H1 (cell line): ENCODE measurements at regions not wholly inside any gene's neighbourhood (a gene's known extent, or its start where the extent isn't known, plus 50 kb on each side); places are given as distances from the start of the nearest gene placed in this dataset.

Experiments
- CTCF ChIA-PET: fragments of 300-600 bp; sonication (Branson Sonifier 250); formaldehyde crosslinking; loops from one replicate; lab custom pipeline; 2021; ENCODE audit not compliant: partially characterized antibody; lab: Charles Lee
- POLR2A ChIA-PET: fragments of 300-600 bp; sonication (Branson Sonifier 250); formaldehyde crosslinking; loops from one replicate; lab custom pipeline; 2021; ENCODE audit warnings: inconsistent platforms; ENCODE audit not compliant: partially characterized antibody; lab: Charles Lee
- DNase-seq, 2 experiments: peaks; one replicate each; pipeline versions ENCODE4 v3.0.0 to v3.0.0-alpha.2; 2010 to 2022; ENCODE audit warnings: low spot score in 2 of 2, low read depth in 1 of 2, mixed read lengths in 1 of 2
- FAIRE-seq: peaks from 2 replicates; lab custom pipeline; 2011; peaks lifted over from hg19 to GRCh38; lab: Jason Lieb, UNC
- H2AFZ ChIP-seq: 2 replicates; pipeline ENCODE4 v1.8.1; 2012; ENCODE audit warnings: low read length, inconsistent platforms
- H2AK5ac ChIP-seq: 2 replicates; pipeline ENCODE4 v1.6.1; 2013; ENCODE audit warnings: low read depth, low read length
- H2BK120ac ChIP-seq: replicated peaks from 2 replicates; pipeline ENCODE3; 2013; ENCODE audit warnings: low read depth, low read length, inconsistent platforms
- H2BK12ac ChIP-seq: 2 replicates; pipeline ENCODE4 v1.6.1; 2013; ENCODE audit warnings: low read depth, low read length
- H2BK15ac ChIP-seq: 2 replicates; pipeline ENCODE4 v1.6.1; 2013; ENCODE audit warnings: low read length
- H2BK20ac ChIP-seq: 2 replicates; pipeline ENCODE4 v1.6.1; 2013; ENCODE audit warnings: low read length
- H2BK5ac ChIP-seq: 2 replicates; pipeline ENCODE4 v1.6.1; 2013; ENCODE audit warnings: low read depth, low read length
- H3K14ac ChIP-seq: 2 replicates; pipeline ENCODE4 v1.6.1; 2013; ENCODE audit warnings: inconsistent platforms; ENCODE audit not compliant: insufficient read length
- H3K18ac ChIP-seq: 2 replicates; pipeline ENCODE4 v1.6.1; 2013; ENCODE audit warnings: low read length; ENCODE audit errors: extremely low read depth
- H3K23ac ChIP-seq: 2 replicates; pipeline ENCODE4 v1.6.1; 2013; ENCODE audit warnings: inconsistent platforms; ENCODE audit not compliant: insufficient read length
- H3K23me2 ChIP-seq: 2 replicates; pipeline ENCODE4 v1.6.1; 2013; ENCODE audit warnings: low read depth, low read length
- H3K27ac ChIP-seq: 2 replicates; pipeline ENCODE4 v1.6.1; 2011; ENCODE audit warnings: low read depth, low read length, inconsistent platforms
- H3K27me3 ChIP-seq, 4 experiments: replicated peaks in 1 of 4; 1 replicate in 1 of 4; 2 replicates in 3 of 4; pipeline versions ENCODE4 v1.6.1 to v1.8.1; 2011 to 2013; ENCODE audit warnings: low read length in 3 of 4, mild to moderate bottlenecking in 3 of 4, inconsistent platforms in 2 of 4, mixed read lengths in 2 of 4, moderate library complexity in 1 of 4; ENCODE audit not compliant: control insufficient read depth in 3 of 4, insufficient read depth in 3 of 4; ENCODE audit errors: extremely low read depth in 1 of 4
- H3K36me3 ChIP-seq, 4 experiments: 2 replicates each; pipeline versions ENCODE4 v1.6.1 to v1.8.1; 2011 to 2013; ENCODE audit warnings: mild to moderate bottlenecking in 4 of 4, low read length in 3 of 4, moderate library complexity in 2 of 4, control low read depth in 1 of 4, inconsistent platforms in 1 of 4; ENCODE audit not compliant: insufficient read depth in 4 of 4, control insufficient read depth in 2 of 4
- H3K4ac ChIP-seq: replicated peaks from 2 replicates; pipeline ENCODE3; 2013; ENCODE audit warnings: low read length, low read depth, mixed read lengths, inconsistent platforms; ENCODE audit not compliant: insufficient read length
- H3K4me1 ChIP-seq, 4 experiments: replicated peaks in 1 of 4; 1 replicate in 1 of 4; 2 replicates in 3 of 4; pipeline versions ENCODE4 v1.6.1 to v1.8.1; 2011 to 2013; ENCODE audit warnings: low read length in 3 of 4, inconsistent platforms in 2 of 4, mixed read lengths in 1 of 4; ENCODE audit not compliant: insufficient read depth in 4 of 4, control insufficient read depth in 3 of 4
- H3K4me2 ChIP-seq, 2 experiments: 2 replicates each; pipeline versions ENCODE4 v1.6.1 to v1.8.1; 2011 to 2013; ENCODE audit warnings: low read depth in 2 of 2, low read length in 2 of 2, control low read depth in 1 of 2, inconsistent platforms in 1 of 2, mild to moderate bottlenecking in 1 of 2; ENCODE audit not compliant: insufficient read depth in 1 of 2
- H3K4me3 ChIP-seq, 4 experiments: fragments of 200-600, 300-600 bp in 1 of 4; sonication (generic), shearing (Covaris generic), sonication (Bioruptor Twin) in 1 of 4; 2 replicates each; pipeline versions ENCODE4 v1.5.1 to v1.8.1; 2011 to 2016; ENCODE audit warnings: low read length in 4 of 4, low read depth in 3 of 4, control low read depth in 2 of 4, inconsistent platforms in 2 of 4, mild to moderate bottlenecking in 2 of 4, mixed read lengths in 1 of 4, moderate library complexity in 1 of 4; ENCODE audit not compliant: insufficient read depth in 2 of 4; ENCODE audit errors: extremely low read depth in 1 of 4
- H3K56ac ChIP-seq: replicated peaks from 2 replicates; pipeline ENCODE3; 2013; ENCODE audit warnings: low read depth, mild to moderate bottlenecking, mixed read lengths, low read length, inconsistent platforms; ENCODE audit not compliant: insufficient read length
- H3K79me1 ChIP-seq: 2 replicates; pipeline ENCODE4 v1.6.1; 2013; ENCODE audit warnings: low read depth, low read length, control low read depth
- H3K79me2 ChIP-seq, 2 experiments: 2 replicates each; pipeline versions ENCODE4 v1.6.1 to v1.8.1; 2012 to 2013; ENCODE audit warnings: low read length in 2 of 2, mild to moderate bottlenecking in 2 of 2, inconsistent platforms in 1 of 2; ENCODE audit not compliant: insufficient read depth in 2 of 2, control insufficient read depth in 1 of 2
- H3K9ac ChIP-seq, 4 experiments: replicated peaks in 1 of 4; 1 replicate in 1 of 4; 2 replicates in 3 of 4; pipeline versions ENCODE4 v1.6.1 to v1.8.1; 2011 to 2013; ENCODE audit warnings: low read depth in 3 of 4, low read length in 3 of 4, control low read depth in 2 of 4, mild to moderate bottlenecking in 2 of 4, moderate library complexity in 2 of 4, inconsistent platforms in 1 of 4; ENCODE audit errors: extremely low read depth in 1 of 4
- H3K9me3 ChIP-seq, 2 experiments: 2 replicates each; pipeline versions ENCODE4 v1.6.1 to v1.8.1; 2012 to 2013; ENCODE audit warnings: mild to moderate bottlenecking in 2 of 2, moderate library complexity in 2 of 2, control low read depth in 1 of 2, inconsistent platforms in 1 of 2, low read depth in 1 of 2, low read length in 1 of 2, mixed read lengths in 1 of 2; ENCODE audit not compliant: insufficient read depth in 2 of 2
- H4K20me1 ChIP-seq, 2 experiments: replicated peaks in 1 of 2; 2 replicates each; pipeline versions ENCODE3 to v1.8.1; 2011 to 2013; ENCODE audit warnings: inconsistent platforms in 2 of 2, low read length in 2 of 2, mild to moderate bottlenecking in 1 of 2; ENCODE audit not compliant: insufficient read depth in 2 of 2, control insufficient read depth in 1 of 2
- H4K5ac ChIP-seq: 2 replicates; pipeline ENCODE4 v1.6.1; 2013; ENCODE audit warnings: low read length, low read depth, mixed read lengths, inconsistent platforms; ENCODE audit not compliant: insufficient read length
- H4K8ac ChIP-seq: 2 replicates; pipeline ENCODE4 v1.8.0; 2013; ENCODE audit warnings: mild to moderate bottlenecking, moderate library complexity, low read length, inconsistent platforms; ENCODE audit not compliant: insufficient read depth; ENCODE audit errors: extremely low read depth
- H4K91ac ChIP-seq: replicated peaks from 2 replicates; pipeline ENCODE3; 2013; ENCODE audit warnings: low read length, mixed read lengths, inconsistent platforms; ENCODE audit not compliant: insufficient read length
- CHD2 ChIP-seq: IDR thresholded peaks from 2 replicates; pipeline ENCODE4 v1.6.1; 2012; ENCODE audit warnings: low read length, improper control_type of control experiment
- CTBP2 ChIP-seq: IDR thresholded peaks from 2 replicates; pipeline ENCODE4 v1.7.0; 2011; ENCODE audit warnings: borderline replicate concordance, mild to moderate bottlenecking, moderate library complexity, mixed read lengths, low read length; ENCODE audit not compliant: insufficient read depth, insufficient read length
- POLR2AphosphoS5 ChIP-seq: IDR thresholded peaks from 2 replicates; pipeline ENCODE4 v1.6.1; 2011; ENCODE audit warnings: low read depth, low read length
- SAP30 ChIP-seq: fragments of 300-600 bp; sonication (generic); IDR thresholded peaks from 2 replicates; pipeline ENCODE4 v1.7.1; 2012; ENCODE audit warnings: low read length, moderate library complexity, mild to moderate bottlenecking, inconsistent platforms; ENCODE audit not compliant: insufficient read depth, insufficient replicate concordance
- TEAD4 ChIP-seq: IDR thresholded peaks from 2 replicates; pipeline ENCODE4 v1.6.1; 2012; ENCODE audit warnings: low read depth, low read length, inconsistent platforms, mixed read lengths
- ZNF274 ChIP-seq: IDR thresholded peaks from 2 replicates; pipeline ENCODE4 v1.7.0; 2012; ENCODE audit warnings: low read length, borderline replicate concordance; ENCODE audit errors: extremely low read depth
- WGBS, 2 experiments: shearing (Covaris generic) in 1 of 2; methylation state at CpG; one replicate each; pipeline versions ENCODE4 v1.1.6 to v1.1.7; 2013 to 2015; ENCODE audit warnings: low lambda C conversion rate in 2 of 2, mixed read lengths in 2 of 2, inconsistent platforms in 1 of 2, low coverage in 1 of 2, missing lambda C conversion rate in 1 of 2; ENCODE audit not compliant: insufficient replicate concordance in 2 of 2, insufficient coverage in 1 of 2, insufficient read length in 1 of 2; ENCODE audit errors: extremely low coverage in 1 of 2, missing lambda C conversion rate in 1 of 2; 5-methylcytosine and 5-hydroxymethylcytosine counted together
- TF ChIP-seq, protein P1 (sequence below): IDR thresholded peaks from 2 replicates; pipeline ENCODE4 v1.6.1; 2012; ENCODE audit warnings: low read length, inconsistent platforms

DNA sequence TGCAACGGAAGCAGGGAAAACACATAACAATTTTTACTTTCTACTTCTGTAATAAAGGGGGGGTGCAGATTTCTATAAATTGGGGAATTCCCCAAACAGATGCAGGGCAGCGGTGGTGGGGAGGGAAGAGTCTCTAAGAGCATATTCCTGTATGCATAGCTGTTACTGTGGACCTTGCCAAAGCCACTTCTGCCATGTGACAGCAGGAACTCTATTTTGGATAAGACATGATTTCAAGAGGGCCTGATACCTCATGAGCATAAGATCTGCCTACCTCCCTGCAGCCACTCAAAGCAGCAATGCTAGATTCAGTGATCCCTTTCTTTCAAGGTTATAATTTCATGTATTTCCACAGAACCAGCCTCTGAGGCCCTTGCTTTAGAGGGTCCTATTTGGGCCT is 86.2 kb upstream of the CNKSR3 start:
- H3K79me2 ChIP-seq = no peaks in the 10 kb centered on the region
- no peak overlapping the region for H2AFZ ChIP-seq
- H2BK5ac ChIP-seq = no peak overlapping the region
- H3K23me2 ChIP-seq = no peaks in the 10 kb centered on the region
- ChIA-PET POLR2A (no interaction called here), CTCF (interaction anchor here (0.9 to 2.0 kb wide), 5 partner anchors 9 to 40 kb away, joined by 3 to 6 read pairs (median 3); no protein-coding TSS in a partner anchor)
- 93% methylated on average over 2 of the region's 2 CpGs; no CpG with 5 or more reads in 1 of the 2 experiments for WGBS, 2 experiments
- no peak overlapping the region for H3K14ac ChIP-seq
- H3K27me3 ChIP-seq = no peaks in the 10 kb centered on the region
- no peak overlapping the region for H3K23ac ChIP-seq
- peak overlapping the region in 1 of 2 experiments; percentile 35; a peak in 2 of 4 replicates for H3K4me2 ChIP-seq
- no peak overlapping the region for H2BK120ac ChIP-seq
- TF ChIP-seq CTBP2 (no peak), SAP30 (no peak), CHD2 (no peak), ZNF274 (no peak), TEAD4 (no peak), POLR2AphosphoS5 (no peak)
- TF ChIP-seq, protein P1, sequence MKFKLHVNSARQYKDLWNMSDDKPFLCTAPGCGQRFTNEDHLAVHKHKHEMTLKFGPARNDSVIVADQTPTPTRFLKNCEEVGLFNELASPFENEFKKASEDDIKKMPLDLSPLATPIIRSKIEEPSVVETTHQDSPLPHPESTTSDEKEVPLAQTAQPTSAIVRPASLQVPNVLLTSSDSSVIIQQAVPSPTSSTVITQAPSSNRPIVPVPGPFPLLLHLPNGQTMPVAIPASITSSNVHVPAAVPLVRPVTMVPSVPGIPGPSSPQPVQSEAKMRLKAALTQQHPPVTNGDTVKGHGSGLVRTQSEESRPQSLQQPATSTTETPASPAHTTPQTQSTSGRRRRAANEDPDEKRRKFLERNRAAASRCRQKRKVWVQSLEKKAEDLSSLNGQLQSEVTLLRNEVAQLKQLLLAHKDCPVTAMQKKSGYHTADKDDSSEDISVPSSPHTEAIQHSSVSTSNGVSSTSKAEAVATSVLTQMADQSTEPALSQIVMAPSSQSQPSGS = no peak
- H3K56ac ChIP-seq = no peak overlapping the region
- H3K27ac ChIP-seq = no peak overlapping the region
- no peak overlapping the region for H3K9ac ChIP-seq
- H4K20me1 ChIP-seq = no peaks in the 10 kb centered on the region
- H3K79me1 ChIP-seq = no peaks in the 10 kb centered on the region
- no peak overlapping the region; the same call in 1 of the 2 replicates for H3K18ac ChIP-seq
- DNase-seq = no peak
- no peak overlapping the region for H4K91ac ChIP-seq
- no peak overlapping the region for H4K5ac ChIP-seq
- no peak for FAIRE-seq
- H3K4me3 ChIP-seq = no peak overlapping the region
- peaks cover 0 to 12% (median 6%) of the 10 kb centered on the region in 4 experiments; a peak in 4 of 7 replicates for H3K4me1 ChIP-seq
- no peak overlapping the region for H2AK5ac ChIP-seq
- H2BK20ac ChIP-seq = peak overlapping the region; percentile 61; the same call in 1 of the 2 replicates
- H2BK12ac ChIP-seq = 0 out of 2 replicates have a peak overlapping the region, but pooled peaks have one; percentile 27
- H3K4ac ChIP-seq = no peak overlapping the region
- no peaks in the 10 kb centered on the region for H3K36me3 ChIP-seq
- no peaks in the 10 kb centered on the region for H3K9me3 ChIP-seq
- H2BK15ac ChIP-seq = 0 out of 2 replicates have a peak overlapping the region, but pooled peaks have one; percentile 72
- H4K8ac ChIP-seq = no peak overlapping the region
